Osteoblast (primary cell): ENCODE measurements at regions not wholly inside any gene's neighbourhood (a gene's known extent, or its start where the extent isn't known, plus 50 kb on each side); places are given as distances from the start of the nearest gene placed in this dataset.

Experiments used
- DNase-seq: peaks from one replicate; pipeline ENCODE4 v3.0.0; 2011; ENCODE audit warnings: low spot score, mixed read lengths; ENCODE audit not compliant: insufficient read length; ENCODE audit errors: missing footprints
- H2AFZ ChIP-seq: 2 replicates; pipeline ENCODE4 v1.6.0; 2011; ENCODE audit warnings: mild to moderate bottlenecking, low read length
- H3K27ac ChIP-seq: 2 replicates; pipeline ENCODE4 v1.5.1; 2011; ENCODE audit warnings: mild to moderate bottlenecking, low read depth, low read length, moderate library complexity
- H3K27me3 ChIP-seq: 2 replicates; pipeline ENCODE4 v1.6.0; 2012; ENCODE audit warnings: mild to moderate bottlenecking, control low read depth, inconsistent platforms, low read length, moderate library complexity; ENCODE audit not compliant: insufficient read depth
- H3K36me3 ChIP-seq: 2 replicates; pipeline ENCODE4 v1.5.1; 2011; ENCODE audit warnings: mild to moderate bottlenecking, low read length, control low read depth, moderate library complexity; ENCODE audit not compliant: insufficient read depth
- H3K4me1 ChIP-seq: 2 replicates; pipeline ENCODE4 v1.5.1; 2011; ENCODE audit warnings: mild to moderate bottlenecking, low read length, control low read depth, moderate library complexity; ENCODE audit not compliant: insufficient read depth
- H3K4me2 ChIP-seq: 2 replicates; pipeline ENCODE4 v1.6.0; 2011; ENCODE audit warnings: mild to moderate bottlenecking, low read length; ENCODE audit not compliant: insufficient read depth
- H3K4me3 ChIP-seq: fragments of 200-600 bp; sonication (generic); 3 replicates; pipeline ENCODE4 v1.5.1; 2012; ENCODE audit warnings: mild to moderate bottlenecking, low read length, inconsistent platforms; ENCODE audit not compliant: insufficient read depth
- H3K79me2 ChIP-seq: 2 replicates; pipeline ENCODE4 v1.6.0; 2012; ENCODE audit warnings: mild to moderate bottlenecking, low read length, control low read depth, inconsistent platforms; ENCODE audit not compliant: insufficient read depth
- H3K9me3 ChIP-seq: 2 replicates; pipeline ENCODE4 v1.5.1; 2011; ENCODE audit warnings: low read depth, low read length, control low read depth
- H4K20me1 ChIP-seq: 2 replicates; pipeline ENCODE4 v1.6.0; 2012; ENCODE audit warnings: mild to moderate bottlenecking, low read length, control low read depth; ENCODE audit not compliant: insufficient read depth
- TF ChIP-seq, protein P1 (sequence below): IDR thresholded peaks from 2 replicates; pipeline ENCODE4 v1.5.1; 2011; ENCODE audit warnings: mild to moderate bottlenecking, low read depth, low read length, moderate library complexity; ENCODE audit errors: extremely low read depth

DNA sequence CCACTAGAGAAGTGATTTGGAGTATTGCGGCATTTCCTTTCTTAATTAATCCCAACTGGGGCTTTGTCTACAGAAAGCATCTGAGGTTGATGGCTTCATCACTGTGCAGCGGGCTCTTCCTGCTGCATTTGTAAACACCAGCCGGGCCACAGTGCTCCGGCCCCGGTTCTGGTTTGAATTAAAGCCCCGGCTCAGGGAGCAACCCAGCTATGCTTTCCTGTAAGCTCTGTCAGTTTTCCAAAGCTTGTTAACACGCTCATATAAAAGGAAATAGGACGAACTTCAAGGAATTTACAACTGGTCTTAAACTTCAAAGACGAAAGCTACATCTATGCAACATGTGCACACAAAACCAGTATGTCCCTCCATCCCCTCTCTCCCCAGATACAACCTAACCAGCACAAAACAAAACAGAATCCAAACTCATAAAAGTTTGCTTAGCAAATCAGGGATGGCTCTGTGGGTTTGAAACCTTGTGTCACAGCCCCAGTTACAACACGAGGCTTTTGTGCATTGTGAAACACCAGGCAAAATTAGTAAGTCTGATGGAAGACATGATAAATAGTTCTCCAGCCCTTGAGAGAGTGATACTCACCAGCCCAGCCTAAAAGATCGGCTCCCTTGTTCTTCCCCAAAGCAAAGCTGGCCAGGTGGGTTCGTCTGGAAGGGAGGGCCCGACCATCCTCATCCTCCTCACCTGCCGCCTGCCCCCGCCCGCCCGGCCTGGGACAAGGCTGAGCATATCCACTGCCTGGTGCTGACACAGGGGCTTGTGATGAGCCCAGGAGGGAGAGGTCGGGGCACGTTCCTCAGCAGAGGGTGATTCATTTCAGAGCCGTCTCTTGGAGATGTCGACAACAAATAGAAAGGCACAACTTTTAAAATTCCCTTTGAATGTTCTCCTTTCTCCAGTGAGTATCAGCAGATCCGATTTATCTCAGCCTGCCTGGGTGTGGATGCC lies 197.9 kb downstream of the TFAP2C start:
- Histone ChIP-seq H3K9me3 (no peaks in the 10 kb centered on the region), H3K4me2 (peak overlapping the region; percentile 56), H4K20me1 (no peaks in the 10 kb centered on the region), H3K4me1 (no peaks in the 10 kb centered on the region), H3K27ac (no peak overlapping the region), H3K4me3 (peak overlapping the region; percentile 35), H3K27me3 (peaks cover 35% of the 10 kb centered on the region), H3K79me2 (no peaks in the 10 kb centered on the region), H2AFZ (peak overlapping the region; percentile 22), H3K36me3 (no peaks in the 10 kb centered on the region)
- TF ChIP-seq, protein P1, sequence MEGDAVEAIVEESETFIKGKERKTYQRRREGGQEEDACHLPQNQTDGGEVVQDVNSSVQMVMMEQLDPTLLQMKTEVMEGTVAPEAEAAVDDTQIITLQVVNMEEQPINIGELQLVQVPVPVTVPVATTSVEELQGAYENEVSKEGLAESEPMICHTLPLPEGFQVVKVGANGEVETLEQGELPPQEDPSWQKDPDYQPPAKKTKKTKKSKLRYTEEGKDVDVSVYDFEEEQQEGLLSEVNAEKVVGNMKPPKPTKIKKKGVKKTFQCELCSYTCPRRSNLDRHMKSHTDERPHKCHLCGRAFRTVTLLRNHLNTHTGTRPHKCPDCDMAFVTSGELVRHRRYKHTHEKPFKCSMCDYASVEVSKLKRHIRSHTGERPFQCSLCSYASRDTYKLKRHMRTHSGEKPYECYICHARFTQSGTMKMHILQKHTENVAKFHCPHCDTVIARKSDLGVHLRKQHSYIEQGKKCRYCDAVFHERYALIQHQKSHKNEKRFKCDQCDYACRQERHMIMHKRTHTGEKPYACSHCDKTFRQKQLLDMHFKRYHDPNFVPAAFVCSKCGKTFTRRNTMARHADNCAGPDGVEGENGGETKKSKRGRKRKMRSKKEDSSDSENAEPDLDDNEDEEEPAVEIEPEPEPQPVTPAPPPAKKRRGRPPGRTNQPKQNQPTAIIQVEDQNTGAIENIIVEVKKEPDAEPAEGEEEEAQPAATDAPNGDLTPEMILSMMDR = no peak
- DNase-seq = no peak

- no peaks in the 10 kb centered on the region for H4K20me1 ChIP-seq
- no peak overlapping the region for H3K4me3 ChIP-seq
- H3K9me3 ChIP-seq = no peaks in the 10 kb centered on the region
- H3K79me2 ChIP-seq = no peaks in the 10 kb centered on the region
- no peak overlapping the region for H2AFZ ChIP-seq
- no peak for DNase-seq
- no peak overlapping the region for H3K4me2 ChIP-seq
- no peaks in the 10 kb centered on the region for H3K4me1 ChIP-seq
- H3K27me3 ChIP-seq = peaks cover 35% of the 10 kb centered on the region
- TF ChIP-seq, protein P1 = no peak
- H3K27ac ChIP-seq = no peak overlapping the region
- H3K36me3 ChIP-seq = no peaks in the 10 kb centered on the region
Measured at GRCh38 chr20:56827763-56828162, 198.7 kb downstream of the TFAP2C start.

- no peaks in the 10 kb centered on the region for H3K36me3 ChIP-seq
- no peaks in the 10 kb centered on the region for H3K79me2 ChIP-seq
- H3K4me3 ChIP-seq = no peak overlapping the region
- no peak overlapping the region for H2AFZ ChIP-seq
- no peaks in the 10 kb centered on the region for H3K4me1 ChIP-seq
- H3K27ac ChIP-seq = no peak overlapping the region
- H4K20me1 ChIP-seq = no peaks in the 10 kb centered on the region
- H3K9me3 ChIP-seq = no peaks in the 10 kb centered on the region
- H3K27me3 ChIP-seq = peaks cover 35% of the 10 kb centered on the region
- no peak for DNase-seq
- TF ChIP-seq, protein P1 = no peak
- H3K4me2 ChIP-seq = no peak overlapping the region
Measured at GRCh38 chr20:56828402-56828801, 199.3 kb downstream of the TFAP2C start.

DNA sequence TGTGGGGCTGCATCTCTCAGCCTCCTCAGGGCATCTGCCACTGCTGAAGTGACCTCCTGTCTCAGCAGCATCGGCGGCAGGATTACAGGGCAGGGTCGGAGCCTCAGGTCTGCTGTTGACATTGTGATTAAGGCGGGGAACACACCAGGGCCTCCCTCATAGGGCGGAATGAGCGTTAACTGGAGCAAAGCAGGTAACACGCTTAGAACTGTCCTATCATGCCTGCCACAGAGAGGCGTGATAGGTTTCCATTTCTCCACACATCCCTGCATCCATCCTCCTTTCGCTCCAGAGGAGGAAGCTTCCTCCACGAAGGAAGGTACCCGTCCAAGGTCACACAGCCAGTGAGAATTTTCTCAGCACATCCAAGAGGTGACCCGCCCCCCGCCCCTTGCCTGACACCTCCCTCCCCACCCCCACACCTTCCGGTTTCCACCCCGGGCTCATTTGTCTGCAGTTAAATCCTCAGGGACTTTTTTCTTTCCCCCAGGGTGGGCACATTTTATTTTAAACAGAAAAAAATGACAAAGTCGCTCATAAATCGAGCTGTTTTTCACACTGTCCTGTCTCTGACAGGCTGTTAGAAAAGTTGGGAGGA lies 200.8 kb downstream of the TFAP2C start:
- no peak for DNase-seq
- Histone ChIP-seq H4K20me1 (no peaks in the 10 kb centered on the region), H3K79me2 (no peaks in the 10 kb centered on the region), H3K4me1 (no peaks in the 10 kb centered on the region), H2AFZ (no peak overlapping the region), H3K4me2 (no peak overlapping the region), H3K27me3 (peaks cover 39% of the 10 kb centered on the region), H3K9me3 (no peaks in the 10 kb centered on the region), H3K36me3 (no peaks in the 10 kb centered on the region), H3K4me3 (no peak overlapping the region), H3K27ac (no peak overlapping the region)
- TF ChIP-seq, protein P1 = no peak
